ENCODE measurements at regions not wholly inside any gene's neighbourhood (a gene's known extent, or its start where the extent isn't known, plus 50 kb on each side); places are given as distances from the start of the nearest gene placed in this dataset.

- WGBS (ENCODE audit: insufficient coverage, low coverage, missing lambda C conversion rate), result 29% methylated on average over 13 of the region's 13 CpGs
- FAIRE-seq (peak; percentile 69), ATAC-seq (peak; percentile 100), DNase-seq (ENCODE audit: extremely low read depth in 1 of 4, low spot score in 3 of 4) (peak; percentile 81 to 90 (median 84))
- no TSS peak for BruUV-seq (replicated peaks)
- in situ Hi-C loops (cut with MboI) (loop anchor here (5.0 to 10.0 kb wide), 2 partner anchors 117 to 265 kb away; no protein-coding TSS in a partner anchor), intact Hi-C loops (cut with micrococcal nuclease) (loop anchor here (1.0 to 10.0 kb wide), 7 partner anchors 53 to 276 kb away; no protein-coding TSS in a partner anchor)
- H2AFZ ChIP-seq (ENCODE audit: low read depth, low read length), result peak overlapping the region; percentile 79
- H3K9me1 ChIP-seq (ENCODE audit: control insufficient read depth, insufficient read depth, low read length), result no peaks in the 10 kb centered on the region
- H3K9me3 ChIP-seq (replicated peaks; ENCODE audit: control insufficient read depth, insufficient read depth, low read depth, low read length), result no peaks in the 10 kb centered on the region
- ChIA-PET CTCF (ENCODE audit: low intra/inter-chr PET ratio) (interaction anchor here (1.0 to 1.2 kb wide), 2 partner anchors 191 to 276 kb away, joined by 3 to 5 read pairs; no protein-coding TSS in a partner anchor), POLR2A (interaction anchor here (0.6 to 1.7 kb wide), 3 partner anchors 9 to 34 kb away, joined by 3 to 8 read pairs (median 3); no protein-coding TSS in a partner anchor)
- H3K9ac ChIP-seq (ENCODE audit: insufficient read depth in 1 of 2, low read depth in 2 of 2, low read length in 2 of 2), result no peak overlapping the region
- peaks cover 12 to 19% of the 10 kb centered on the region in 2 experiments for H3K4me1 ChIP-seq (replicated peaks in 1 of 2; ENCODE audit: control insufficient read depth in 2 of 2, insufficient read depth in 2 of 2, low read length in 2 of 2)
- H3K36me3 ChIP-seq (ENCODE audit: control insufficient read depth, insufficient read depth, low read length), result no peaks in the 10 kb centered on the region
- H4K20me1 ChIP-seq (replicated peaks; ENCODE audit: control insufficient read depth, insufficient read depth, low read length), result no peaks in the 10 kb centered on the region
- H3K4me3 ChIP-seq, result no peak overlapping the region
- H3K27me3 ChIP-seq (ENCODE audit: control insufficient read depth in 2 of 2, insufficient read depth in 2 of 2, low read length in 2 of 2), result no peaks in the 10 kb centered on the region
- no peak overlapping the region for H3K27ac ChIP-seq (ENCODE audit: extremely low read depth, low read depth, low read length)
- H3K79me2 ChIP-seq (ENCODE audit: control insufficient read depth, insufficient read depth, low read length), result no peaks in the 10 kb centered on the region
- no peak overlapping the region for H3K4me2 ChIP-seq (ENCODE audit: insufficient read depth, low read length)
- 0 out of 2 replicates have a peak, but pooled peaks have one; percentile 6 for TF ChIP-seq EP300 (IDR thresholded peaks at IDR 0.05; ENCODE audit: low read length)
- no peak for TF ChIP-seq PREB (CRISPR knock-in tag; IDR thresholded peaks at IDR 0.05)
- TF ChIP-seq YY1 (IDR thresholded peaks at IDR 0.05; ENCODE audit: borderline replicate concordance in 1 of 3, control insufficient read depth in 1 of 3, extremely low read depth in 1 of 3, insufficient read depth in 3 of 3, insufficient read length in 1 of 3, insufficient replicate concordance in 2 of 3, low read depth in 1 of 3, low read length in 2 of 3), result peak in 1 of 3 experiments; percentile 41
- TF ChIP-seq OTX1 (CRISPR knock-in tag; IDR thresholded peaks at IDR 0.05), result 0 out of 2 replicates have a peak, but pooled peaks have one; percentile 24
- TF ChIP-seq, protein P1, sequence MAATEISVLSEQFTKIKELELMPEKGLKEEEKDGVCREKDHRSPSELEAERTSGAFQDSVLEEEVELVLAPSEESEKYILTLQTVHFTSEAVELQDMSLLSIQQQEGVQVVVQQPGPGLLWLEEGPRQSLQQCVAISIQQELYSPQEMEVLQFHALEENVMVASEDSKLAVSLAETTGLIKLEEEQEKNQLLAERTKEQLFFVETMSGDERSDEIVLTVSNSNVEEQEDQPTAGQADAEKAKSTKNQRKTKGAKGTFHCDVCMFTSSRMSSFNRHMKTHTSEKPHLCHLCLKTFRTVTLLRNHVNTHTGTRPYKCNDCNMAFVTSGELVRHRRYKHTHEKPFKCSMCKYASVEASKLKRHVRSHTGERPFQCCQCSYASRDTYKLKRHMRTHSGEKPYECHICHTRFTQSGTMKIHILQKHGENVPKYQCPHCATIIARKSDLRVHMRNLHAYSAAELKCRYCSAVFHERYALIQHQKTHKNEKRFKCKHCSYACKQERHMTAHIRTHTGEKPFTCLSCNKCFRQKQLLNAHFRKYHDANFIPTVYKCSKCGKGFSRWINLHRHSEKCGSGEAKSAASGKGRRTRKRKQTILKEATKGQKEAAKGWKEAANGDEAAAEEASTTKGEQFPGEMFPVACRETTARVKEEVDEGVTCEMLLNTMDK (IDR thresholded peaks at IDR 0.05; ENCODE audit: borderline replicate concordance, insufficient read depth, low read depth, low read length, poor library complexity, severe bottlenecking), result peak; percentile 73
- peak; percentile 23 to 47; a peak in 1 of 4 replicates for TF ChIP-seq MAZ (CRISPR knock-in tag; conservative IDR thresholded peaks at IDR 0.05 in 1 of 2, IDR thresholded peaks at IDR 0.05 in 1 of 2)
- TF ChIP-seq NFATC3 (IDR thresholded peaks at IDR 0.05), result no peak
- peak; percentile 59 for TF ChIP-seq HMGN3 (IDR thresholded peaks at IDR 0.05; ENCODE audit: borderline replicate concordance, extremely low read depth, insufficient read length, low read depth, low read length)
- 0 out of 2 replicates have a peak, but pooled peaks have one; percentile 19 for TF ChIP-seq EHMT2 (IDR thresholded peaks at IDR 0.05)
- no peak for TF ChIP-seq POU5F1 (IDR thresholded peaks at IDR 0.05; ENCODE audit: borderline replicate concordance, low read depth, low read length, partially characterized antibody)
- TF ChIP-seq MAFF (IDR thresholded peaks at IDR 0.05; ENCODE audit: low read length), result no peak
- TF ChIP-seq, protein P2, sequence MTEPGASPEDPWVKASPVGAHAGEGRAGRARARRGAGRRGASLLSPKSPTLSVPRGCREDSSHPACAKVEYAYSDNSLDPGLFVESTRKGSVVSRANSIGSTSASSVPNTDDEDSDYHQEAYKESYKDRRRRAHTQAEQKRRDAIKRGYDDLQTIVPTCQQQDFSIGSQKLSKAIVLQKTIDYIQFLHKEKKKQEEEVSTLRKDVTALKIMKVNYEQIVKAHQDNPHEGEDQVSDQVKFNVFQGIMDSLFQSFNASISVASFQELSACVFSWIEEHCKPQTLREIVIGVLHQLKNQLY (CRISPR knock-in tag; conservative IDR thresholded peaks at IDR 0.05), result no peak
- peak; percentile 23; the same call in 1 of the 2 replicates for TF ChIP-seq VEZF1 (CRISPR knock-in tag; IDR thresholded peaks at IDR 0.05)
These were observed 104.2 kb upstream of the SLC7A14 start for GRCh38 chr3:170689893-170690660.

Data from K562 (cell line).